Hypothalamus (tissue), 51 donors: ENCODE measurements at regions not wholly inside any gene's neighbourhood (a gene's known extent, or its start where the extent isn't known, plus 50 kb on each side); places are given as distances from the start of the nearest gene placed in this dataset.

Experiments used
- DNase-seq, 51 donors: peaks; one replicate each; lab custom pipeline; 2025; lab: John Stamatoyannopoulos, UW

- no peak for DNase-seq
Measured at GRCh38 chr6:74650668-74651067, 555.2 kb downstream of the COL12A1 start.

- DNase-seq: no peak
Measured at GRCh38 chr6:74646461-74646860, 559.4 kb downstream of the COL12A1 start.

GRCh38 chr6:74645108-74645849, 560.6 kb downstream of the COL12A1 start:
- no peak for DNase-seq

- no peak for DNase-seq
Measured at GRCh38 chr6:74642101-74642500, 563.8 kb downstream of the COL12A1 start.

- DNase-seq: no peak
Measured at GRCh38 chr6:74638412-74638811, 567.4 kb downstream of the COL12A1 start.

- no peak for DNase-seq
Measured at GRCh38 chr6:74632196-74632875, 573.5 kb downstream of the COL12A1 start.

GRCh38 chr6:74631564-74631963, 574.3 kb downstream of the COL12A1 start:
- no peak for DNase-seq

GRCh38 chr6:74626288-74626687, 579.6 kb downstream of the COL12A1 start:
- DNase-seq: no peak

GRCh38 chr6:74623027-74623426, 582.8 kb downstream of the COL12A1 start:
- DNase-seq: no peak

GRCh38 chr6:74611220-74611619, 594.6 kb downstream of the COL12A1 start:
- no peak for DNase-seq

GRCh38 chr6:74610352-74610751, 595.5 kb downstream of the COL12A1 start:
- no peak for DNase-seq

GRCh38 chr6:74609871-74610270, 596.0 kb downstream of the COL12A1 start:
- DNase-seq: no peak

GRCh38 chr6:74607934-74608333, 597.9 kb downstream of the COL12A1 start:
- no peak for DNase-seq

- no peak for DNase-seq
Measured at GRCh38 chr6:74607468-74607867, 598.4 kb downstream of the COL12A1 start.

GRCh38 chr6:74606582-74607071, 599.2 kb downstream of the COL12A1 start:
- DNase-seq: no peak

- DNase-seq: no peak
Measured at GRCh38 chr6:74605922-74606581, 599.8 kb downstream of the COL12A1 start.

- DNase-seq: no peak
Measured at GRCh38 chr6:74604279-74604678, 601.6 kb downstream of the COL12A1 start.

- DNase-seq: no peak
Measured at GRCh38 chr6:74603322-74604076, 602.4 kb downstream of the COL12A1 start.

GRCh38 chr6:74602206-74602605, 603.6 kb downstream of the COL12A1 start:
- no peak for DNase-seq

GRCh38 chr6:74598462-74599393, 607.1 kb downstream of the COL12A1 start:
- DNase-seq: no peak
